OCI-LY7 (cell line): ENCODE measurements at regions not wholly inside any gene's neighbourhood (a gene's known extent, or its start where the extent isn't known, plus 50 kb on each side); places are given as distances from the start of the nearest gene placed in this dataset.

Source experiments
- BruUV-seq: library from RNA; stranded (reverse); fragments of 400-500 nt; replicated peaks from 2 replicates; lab custom pipeline; 2021; lab: Mats Ljungman, UMichigan
- CTCF ChIA-PET: fragments of 300-600 bp; sonication (Branson Sonifier 250); formaldehyde crosslinking; loops from one replicate; lab custom pipeline; 2022; ENCODE audit warnings: antibody characterized with exemption; ENCODE audit not compliant: unreplicated experiment; lab: Charles Lee
- POLR2A ChIA-PET: fragments of 300-600 bp; sonication (Branson Sonifier 250); formaldehyde crosslinking; loops from one replicate; lab custom pipeline; 2022; ENCODE audit warnings: antibody characterized with exemption; lab: Charles Lee
- DNase-seq: peaks from one replicate; pipeline ENCODE4 v3.0.0-alpha.2; 2015; ENCODE audit warnings: low spot score
- H2AFZ ChIP-seq: fragments of 200-600 bp; sonication (generic), shearing (Covaris generic); 2 replicates; pipeline ENCODE4 v1.6.1; 2014; ENCODE audit warnings: mild to moderate bottlenecking, antibody characterized with exemption, low read length, moderate library complexity
- H3K27ac ChIP-seq: fragments of 200-600 bp; sonication (generic); 2 replicates; pipeline ENCODE4 v1.5.1; 2014; ENCODE audit warnings: mixed run types, low read depth, mild to moderate bottlenecking, moderate library complexity, low read length, inconsistent platforms; ENCODE audit not compliant: poor library complexity, severe bottlenecking
- H3K36me3 ChIP-seq: fragments of 200-600 bp; sonication (generic); 2 replicates; pipeline ENCODE4 v1.6.1; 2014; ENCODE audit warnings: mild to moderate bottlenecking, antibody characterized with exemption, low read length, moderate library complexity, mixed read lengths; ENCODE audit not compliant: insufficient read depth
- H3K4me1 ChIP-seq: fragments of 200-600 bp; sonication (generic); 2 replicates; pipeline ENCODE4 v1.5.1; 2014; ENCODE audit warnings: mild to moderate bottlenecking, low read length; ENCODE audit not compliant: insufficient read depth, poor library complexity, severe bottlenecking
- H3K4me2 ChIP-seq: fragments of 200-600 bp; sonication (generic); 2 replicates; pipeline ENCODE4 v1.6.1; 2014; ENCODE audit warnings: mild to moderate bottlenecking, low read length
- H3K4me3 ChIP-seq: fragments of 200-600 bp; sonication (generic); 2 replicates; pipeline ENCODE4 v1.5.1; 2014; ENCODE audit warnings: mild to moderate bottlenecking, low read depth, low read length; ENCODE audit not compliant: poor library complexity, severe bottlenecking
- H3K79me2 ChIP-seq: fragments of 200-600 bp; sonication (generic); 2 replicates; pipeline ENCODE4 v1.6.1; 2016; ENCODE audit warnings: low read depth, mild to moderate bottlenecking, low read length, moderate library complexity, mixed read lengths; ENCODE audit not compliant: insufficient read depth
- H3K9me2 ChIP-seq: fragments of 200-600 bp; sonication (generic); 2 replicates; pipeline ENCODE4 v1.6.1; 2016; ENCODE audit warnings: mild to moderate bottlenecking, low read length, mixed read lengths; ENCODE audit not compliant: insufficient read depth
- H3K9me3 ChIP-seq: fragments of 200-600 bp; sonication (generic); 2 replicates; pipeline ENCODE4 v1.6.1; 2014; ENCODE audit warnings: mild to moderate bottlenecking, mixed run types, low read length, mixed read lengths
- H4K20me1 ChIP-seq: fragments of 200-600 bp; sonication (generic); 2 replicates; pipeline ENCODE4 v1.6.1; 2014; ENCODE audit warnings: mild to moderate bottlenecking, antibody characterized with exemption, low read length, moderate library complexity, mixed read lengths; ENCODE audit not compliant: insufficient read depth
- CTCF ChIP-seq: fragments of 200-600 bp; sonication (generic); conservative IDR thresholded peaks from 2 replicates; pipeline ENCODE4 v1.5.1; 2014; ENCODE audit warnings: mild to moderate bottlenecking, antibody characterized with exemption, low read length, moderate library complexity, mixed read lengths
- EZH2phosphoT487 ChIP-seq: fragments of 200-600 bp; sonication (generic); IDR thresholded peaks from 2 replicates; pipeline ENCODE4 v1.6.1; 2018; ENCODE audit warnings: low read depth, borderline replicate concordance, mild to moderate bottlenecking, mixed run types, antibody characterized with exemption, low read length, moderate library complexity, mixed read lengths
- intact Hi-C: fragments of 100-400 bp; cut with micrococcal nuclease; formaldehyde crosslinking; loops from one replicate; pipeline ENCODE4 v1.10.0; 2022; ENCODE audit not compliant: unreplicated experiment

GRCh38 chr22:27583856-27584255 lies 217.7 kb downstream of the MN1 start:
- Histone ChIP-seq H3K9me3 (no peaks in the 10 kb centered on the region), H3K4me1 (no peaks in the 10 kb centered on the region), H3K4me2 (no peak overlapping the region), H3K79me2 (no peaks in the 10 kb centered on the region), H4K20me1 (no peaks in the 10 kb centered on the region), H3K36me3 (no peaks in the 10 kb centered on the region), H2AFZ (no peak overlapping the region), H3K9me2 (no peaks in the 10 kb centered on the region), H3K4me3 (no peak overlapping the region), H3K27ac (no peak overlapping the region)
- intact Hi-C loops = no loop called here
- no TSS peak for BruUV-seq
- no peak for TF ChIP-seq CTCF
- TF ChIP-seq EZH2phosphoT487 = no peak
- CTCF ChIA-PET = no interaction called here
- POLR2A ChIA-PET = no interaction called here
- no peak for DNase-seq

- Histone ChIP-seq H3K4me3 (no peak overlapping the region), H3K9me3 (no peaks in the 10 kb centered on the region), H3K27ac (no peak overlapping the region), H3K79me2 (no peaks in the 10 kb centered on the region), H3K36me3 (no peaks in the 10 kb centered on the region), H3K4me1 (no peaks in the 10 kb centered on the region), H3K9me2 (no peaks in the 10 kb centered on the region), H2AFZ (no peak overlapping the region), H4K20me1 (no peaks in the 10 kb centered on the region), H3K4me2 (no peak overlapping the region)
- intact Hi-C loops = no loop called here
- ChIA-PET POLR2A (no interaction called here), CTCF (no interaction called here)
- TF ChIP-seq EZH2phosphoT487 (no peak), CTCF (no peak)
- DNase-seq = no peak
- no TSS peak for BruUV-seq
Measured at GRCh38 chr22:27585141-27585540, 216.4 kb downstream of the MN1 start.

GRCh38 chr22:27588268-27588667 lies 213.3 kb downstream of the MN1 start:
- Histone ChIP-seq H3K36me3 (no peaks in the 10 kb centered on the region), H3K4me1 (no peaks in the 10 kb centered on the region), H2AFZ (no peak overlapping the region), H3K4me2 (no peak overlapping the region), H3K9me3 (no peaks in the 10 kb centered on the region), H4K20me1 (no peaks in the 10 kb centered on the region), H3K9me2 (no peaks in the 10 kb centered on the region), H3K4me3 (no peak overlapping the region), H3K79me2 (no peaks in the 10 kb centered on the region), H3K27ac (no peak overlapping the region)
- intact Hi-C loops = no loop called here
- BruUV-seq = no TSS peak
- POLR2A ChIA-PET = no interaction called here
- no peak for DNase-seq
- CTCF ChIA-PET = no interaction called here
- TF ChIP-seq EZH2phosphoT487 = no peak
- TF ChIP-seq CTCF = no peak
